Nephron (organoid): ENCODE measurements at regions not wholly inside any gene's neighbourhood (a gene's known extent, or its start where the extent isn't known, plus 50 kb on each side); places are given as distances from the start of the nearest gene placed in this dataset.

Source experiments
- H3K27ac Mint-ChIP-seq, 3 experiments: 2 replicates each; pipeline ENCODE4 v1.8.0; 2020; ENCODE audit warnings: mixed read lengths in 3 of 3, mild to moderate bottlenecking in 2 of 3, moderate library complexity in 1 of 3
- H3K27me3 Mint-ChIP-seq: 2 replicates; pipeline ENCODE4 v1.8.0; 2021; ENCODE audit warnings: low read depth, mild to moderate bottlenecking, moderate library complexity, mixed read lengths
- H3K36me3 Mint-ChIP-seq: 2 replicates; pipeline ENCODE4 v1.8.0; 2020; ENCODE audit warnings: low read depth, mixed read lengths
- H3K4me1 Mint-ChIP-seq: 2 replicates; pipeline ENCODE4 v1.8.0; 2020; ENCODE audit warnings: mixed read lengths
- H3K4me3 Mint-ChIP-seq, 3 experiments: 2 replicates each; pipeline ENCODE4 v1.8.0; 2020; ENCODE audit warnings: mild to moderate bottlenecking in 3 of 3, mixed read lengths in 3 of 3, moderate library complexity in 2 of 3
- H3K9me3 Mint-ChIP-seq: 2 replicates; pipeline ENCODE4 v1.8.0; 2020; ENCODE audit warnings: mixed read lengths
- CTCF ChIP-seq, 3 experiments: fragments of 200-600 bp; sonication (generic); IDR thresholded peaks; one replicate each; pipeline ENCODE4 v1.5.0; 2021; ENCODE audit warnings: antibody characterized with exemption in 3 of 3; ENCODE audit not compliant: unreplicated experiment in 3 of 3

- no peaks in the 10 kb centered on the region for H3K27me3 Mint-ChIP-seq
- peaks cover 4% of the 10 kb centered on the region for H3K9me3 Mint-ChIP-seq
- peaks cover 5% of the 10 kb centered on the region for H3K4me1 Mint-ChIP-seq
- H3K36me3 Mint-ChIP-seq, result no peaks in the 10 kb centered on the region
- H3K4me3 Mint-ChIP-seq, result no peak overlapping the region
- no peak for TF ChIP-seq CTCF (IDR thresholded peaks at IDR 0.05; ENCODE audit: unreplicated experiment in 3 of 3)
- H3K27ac Mint-ChIP-seq, result no peak overlapping the region
Observed at GRCh38 chr9:11726659-11727058, 966.5 kb upstream of the TYRP1 start.

- no peaks in the 10 kb centered on the region for H3K36me3 Mint-ChIP-seq
- no peak overlapping the region for H3K27ac Mint-ChIP-seq
- TF ChIP-seq CTCF (IDR thresholded peaks at IDR 0.05; ENCODE audit: unreplicated experiment in 3 of 3), result no peak
- no peaks in the 10 kb centered on the region for H3K27me3 Mint-ChIP-seq
- H3K9me3 Mint-ChIP-seq, result peaks cover 9% of the 10 kb centered on the region
- no peak overlapping the region for H3K4me3 Mint-ChIP-seq
- H3K4me1 Mint-ChIP-seq, result no peaks in the 10 kb centered on the region
Observed at GRCh38 chr9:11735391-11735790, 957.8 kb upstream of the TYRP1 start.

- Mint-ChIP-seq H3K27me3 (no peaks in the 10 kb centered on the region), H3K27ac (no peak overlapping the region), H3K9me3 (no peaks in the 10 kb centered on the region), H3K4me1 (no peaks in the 10 kb centered on the region), H3K36me3 (no peaks in the 10 kb centered on the region), H3K4me3 (no peak overlapping the region)
- TF ChIP-seq CTCF (IDR thresholded peaks at IDR 0.05; ENCODE audit: unreplicated experiment in 3 of 3), result no peak
Observed at GRCh38 chr9:11742471-11742870, 950.7 kb upstream of the TYRP1 start.

- no peaks in the 10 kb centered on the region for H3K9me3 Mint-ChIP-seq
- H3K4me3 Mint-ChIP-seq, result no peak overlapping the region
- no peaks in the 10 kb centered on the region for H3K4me1 Mint-ChIP-seq
- no peaks in the 10 kb centered on the region for H3K36me3 Mint-ChIP-seq
- TF ChIP-seq CTCF (IDR thresholded peaks at IDR 0.05; ENCODE audit: unreplicated experiment in 3 of 3), result no peak
- no peaks in the 10 kb centered on the region for H3K27me3 Mint-ChIP-seq
- no peak overlapping the region for H3K27ac Mint-ChIP-seq
Observed at GRCh38 chr9:11743356-11743755, 949.8 kb upstream of the TYRP1 start.

- no peaks in the 10 kb centered on the region for H3K36me3 Mint-ChIP-seq
- TF ChIP-seq CTCF (IDR thresholded peaks at IDR 0.05; ENCODE audit: unreplicated experiment in 3 of 3), result no peak
- no peak overlapping the region for H3K4me3 Mint-ChIP-seq
- no peak overlapping the region for H3K27ac Mint-ChIP-seq
- no peaks in the 10 kb centered on the region for H3K27me3 Mint-ChIP-seq
- H3K4me1 Mint-ChIP-seq, result no peaks in the 10 kb centered on the region
- no peaks in the 10 kb centered on the region for H3K9me3 Mint-ChIP-seq
Observed at GRCh38 chr9:11749396-11749795, 943.8 kb upstream of the TYRP1 start.

GRCh38 chr9:11755951-11756350, 937.2 kb upstream of the TYRP1 start:
- no peak for TF ChIP-seq CTCF (IDR thresholded peaks at IDR 0.05; ENCODE audit: unreplicated experiment in 3 of 3)
- H3K4me1 Mint-ChIP-seq, result no peaks in the 10 kb centered on the region
- no peak overlapping the region for H3K4me3 Mint-ChIP-seq
- H3K27ac Mint-ChIP-seq, result no peak overlapping the region
- H3K36me3 Mint-ChIP-seq, result no peaks in the 10 kb centered on the region
- H3K9me3 Mint-ChIP-seq, result no peaks in the 10 kb centered on the region
- H3K27me3 Mint-ChIP-seq, result no peaks in the 10 kb centered on the region
